ENCODE measurements at regions not wholly inside any gene's neighbourhood (a gene's known extent, or its start where the extent isn't known, plus 50 kb on each side); places are given as distances from the start of the nearest gene placed in this dataset.

DNA sequence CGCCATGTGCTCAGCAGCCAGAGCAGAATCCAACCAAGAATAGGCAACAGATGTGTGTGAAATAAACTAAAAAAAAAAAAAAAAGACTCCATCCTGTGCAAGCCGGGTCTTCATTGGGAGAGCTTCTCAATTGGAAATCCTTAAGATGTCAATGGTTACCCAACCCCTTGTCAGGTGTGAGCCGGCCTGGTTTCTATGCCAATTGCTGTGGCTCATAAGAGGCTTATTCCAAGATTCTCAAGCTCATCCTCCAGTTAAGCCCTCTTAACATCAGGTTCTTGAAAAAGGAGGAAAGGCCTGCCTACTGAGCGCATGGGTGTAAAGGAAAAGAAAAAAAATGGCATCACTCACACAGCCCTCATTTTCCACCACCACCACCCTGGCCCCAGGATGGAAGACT is 1084.6 kb downstream of the UQCRFS1 start:
- TF ChIP-seq CTCF (IDR thresholded peaks at IDR 0.05), result no peak
- no peak for TF ChIP-seq POLR2A (IDR thresholded peaks at IDR 0.05)
